Body of pancreas (tissue), 4 donors: ENCODE measurements at regions not wholly inside any gene's neighbourhood (a gene's known extent, or its start where the extent isn't known, plus 50 kb on each side); places are given as distances from the start of the nearest gene placed in this dataset.

Experiments
- CTCF ChIP-seq, 7 experiments: fragments of 450-650 bp in 4 of 7; fragments of 200-600 bp in 3 of 7; sonication (generic) in 3 of 7; IDR thresholded peaks; one replicate each; pipeline ENCODE4 v1.5.1; 2016 to 2019; ENCODE audit warnings: antibody characterized with exemption in 7 of 7
- POLR2A ChIP-seq, 3 donors: fragments of 450-650 bp; IDR thresholded peaks; one replicate each; pipeline ENCODE4 v1.6.1; 2016; ENCODE audit warnings: antibody characterized with exemption in 3 of 3, mild to moderate bottlenecking in 2 of 3

- no peak for TF ChIP-seq CTCF (IDR thresholded peaks at IDR 0.05)
- no peak for TF ChIP-seq POLR2A (IDR thresholded peaks at IDR 0.05)
Observed at GRCh38 chr16:8241408-8241807, 348.9 kb downstream of the TMEM114 start.
